C4-2B (cell line): ENCODE measurements at regions not wholly inside any gene's neighbourhood (a gene's known extent, or its start where the extent isn't known, plus 50 kb on each side); places are given as distances from the start of the nearest gene placed in this dataset.

Source experiments
- H3K27ac ChIP-seq: fragments of 450-650 bp; 2 replicates; pipeline ENCODE4 v1.5.1; 2017
- ZFX ChIP-seq: fragments of 450-650 bp; IDR thresholded peaks from 2 replicates; pipeline ENCODE4 v1.6.1; 2017
- TF ChIP-seq, protein P1 (sequence below): fragments of 450-650 bp; conservative IDR thresholded peaks from 2 replicates; pipeline ENCODE4 v1.5.1; 2017; ENCODE audit warnings: mild to moderate bottlenecking

DNA sequence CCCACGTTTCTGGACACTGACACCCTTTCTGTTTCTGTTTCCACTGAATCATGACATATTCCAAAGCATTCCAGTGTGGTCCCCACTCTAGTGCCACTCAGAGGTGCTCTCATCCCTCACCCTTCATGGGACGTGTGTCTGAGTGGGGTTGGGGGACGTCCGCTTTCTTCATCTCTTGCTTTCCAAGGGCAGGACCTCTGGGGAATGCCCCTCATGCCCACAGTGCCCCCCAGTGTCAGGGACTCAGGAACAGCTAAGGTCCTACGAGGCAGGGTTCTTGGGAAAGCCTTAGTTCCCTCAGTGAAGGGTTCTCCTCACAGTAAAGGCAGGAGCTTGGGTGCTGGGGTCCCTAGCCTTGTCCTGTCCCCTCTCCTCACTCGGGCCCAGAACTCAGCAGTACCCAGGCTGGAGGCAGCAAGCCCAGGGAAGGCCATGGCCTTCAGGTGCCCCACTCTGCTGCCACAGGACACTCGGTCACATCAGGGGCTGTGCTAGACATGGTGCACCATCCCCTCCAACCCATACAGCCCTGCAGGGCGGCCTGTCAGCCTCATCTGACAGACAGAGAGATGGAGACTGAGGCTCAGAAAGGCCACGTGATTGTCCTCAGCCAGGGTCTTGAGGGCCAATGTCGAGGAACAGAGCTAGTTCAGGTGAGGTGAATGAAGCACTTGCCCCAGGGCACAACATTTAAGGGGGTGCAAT is 261.0 kb downstream of the TLE3 start:
- TF ChIP-seq ZFX: no peak
- TF ChIP-seq, protein P1, sequence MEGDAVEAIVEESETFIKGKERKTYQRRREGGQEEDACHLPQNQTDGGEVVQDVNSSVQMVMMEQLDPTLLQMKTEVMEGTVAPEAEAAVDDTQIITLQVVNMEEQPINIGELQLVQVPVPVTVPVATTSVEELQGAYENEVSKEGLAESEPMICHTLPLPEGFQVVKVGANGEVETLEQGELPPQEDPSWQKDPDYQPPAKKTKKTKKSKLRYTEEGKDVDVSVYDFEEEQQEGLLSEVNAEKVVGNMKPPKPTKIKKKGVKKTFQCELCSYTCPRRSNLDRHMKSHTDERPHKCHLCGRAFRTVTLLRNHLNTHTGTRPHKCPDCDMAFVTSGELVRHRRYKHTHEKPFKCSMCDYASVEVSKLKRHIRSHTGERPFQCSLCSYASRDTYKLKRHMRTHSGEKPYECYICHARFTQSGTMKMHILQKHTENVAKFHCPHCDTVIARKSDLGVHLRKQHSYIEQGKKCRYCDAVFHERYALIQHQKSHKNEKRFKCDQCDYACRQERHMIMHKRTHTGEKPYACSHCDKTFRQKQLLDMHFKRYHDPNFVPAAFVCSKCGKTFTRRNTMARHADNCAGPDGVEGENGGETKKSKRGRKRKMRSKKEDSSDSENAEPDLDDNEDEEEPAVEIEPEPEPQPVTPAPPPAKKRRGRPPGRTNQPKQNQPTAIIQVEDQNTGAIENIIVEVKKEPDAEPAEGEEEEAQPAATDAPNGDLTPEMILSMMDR: no peak
- no peak overlapping the region for H3K27ac ChIP-seq

DNA sequence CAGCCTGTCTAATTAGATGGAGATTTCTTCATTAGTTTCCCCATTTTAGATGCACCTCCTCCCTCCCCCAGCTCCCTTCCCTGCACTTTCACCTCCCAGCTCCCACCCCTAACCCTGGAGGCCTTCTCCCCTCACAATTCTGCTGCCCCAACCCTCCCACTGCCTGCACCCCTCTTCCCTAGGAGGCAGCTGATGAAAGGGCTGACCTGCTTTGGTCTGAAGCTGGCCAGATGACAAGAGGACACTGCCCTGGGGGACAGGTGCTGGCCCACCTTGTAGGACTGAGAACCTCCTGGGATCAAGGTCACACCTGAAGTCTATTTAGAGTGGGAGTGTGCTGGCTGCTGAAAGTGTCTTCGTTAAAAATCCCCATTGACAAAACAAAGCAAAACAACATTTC is 259.4 kb downstream of the TLE3 start:
- no peak overlapping the region for H3K27ac ChIP-seq
- TF ChIP-seq, protein P1: no peak
- no peak for TF ChIP-seq ZFX

- TF ChIP-seq, protein P1: no peak
- TF ChIP-seq ZFX: no peak
- no peak overlapping the region for H3K27ac ChIP-seq
Measured at GRCh38 chr15:69838994-69839393, 258.7 kb downstream of the TLE3 start.

DNA sequence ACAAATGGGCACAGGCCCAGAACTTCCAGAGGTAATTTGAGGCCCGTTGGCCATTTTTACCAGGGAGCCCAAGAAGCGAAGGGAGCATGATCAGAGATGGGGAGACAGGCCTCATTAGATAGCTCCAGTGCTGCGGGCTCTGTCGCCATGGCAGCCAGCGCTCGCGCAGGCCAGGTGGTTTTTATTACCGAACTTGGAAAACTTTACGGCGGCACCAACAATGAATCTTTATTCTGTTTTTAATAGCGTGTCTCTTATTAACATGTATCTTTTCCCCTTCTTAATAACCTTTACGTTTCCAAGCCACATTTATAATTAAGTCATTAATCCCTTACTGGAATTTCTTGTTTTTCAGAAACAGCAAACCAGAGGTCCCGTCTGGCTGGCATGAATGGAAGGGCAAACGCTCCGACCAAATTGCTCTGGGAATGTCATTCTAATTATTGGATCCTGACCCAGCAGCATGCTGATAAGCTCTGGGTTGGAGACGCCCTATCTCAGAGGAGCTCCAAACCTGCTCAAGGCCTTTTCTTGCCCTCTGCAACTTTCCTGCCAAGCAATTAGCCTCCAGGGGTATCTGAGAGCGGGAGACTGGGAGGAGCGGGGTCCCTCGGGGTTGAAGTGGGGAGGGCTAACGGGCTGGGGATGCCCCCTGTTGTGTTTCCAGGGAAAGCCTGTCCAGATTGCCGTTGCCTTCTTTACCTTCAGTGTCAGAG is 256.4 kb downstream of the TLE3 start:
- H3K27ac ChIP-seq: no peak overlapping the region
- no peak for TF ChIP-seq ZFX
- TF ChIP-seq, protein P1: no peak

DNA sequence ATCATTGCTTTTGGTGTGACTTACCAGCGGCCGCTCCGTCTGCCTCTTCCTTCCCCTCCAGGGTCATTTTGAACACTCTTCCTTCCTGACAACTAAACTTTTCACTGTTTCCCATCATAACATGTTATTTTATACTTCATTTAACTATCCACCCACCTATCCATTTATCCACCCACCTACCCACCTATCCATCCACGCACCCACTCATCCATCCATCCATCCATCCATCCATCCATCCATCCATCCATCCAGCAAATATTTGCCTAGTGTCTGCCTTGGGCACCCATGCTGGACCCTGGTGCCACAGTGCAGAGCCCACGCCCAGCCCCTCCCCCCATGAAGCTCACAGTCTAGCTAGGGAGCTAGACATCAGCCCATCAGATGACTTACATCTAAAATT is 254.9 kb downstream of the TLE3 start:
- TF ChIP-seq ZFX: no peak
- TF ChIP-seq, protein P1: no peak
- no peak overlapping the region for H3K27ac ChIP-seq

DNA sequence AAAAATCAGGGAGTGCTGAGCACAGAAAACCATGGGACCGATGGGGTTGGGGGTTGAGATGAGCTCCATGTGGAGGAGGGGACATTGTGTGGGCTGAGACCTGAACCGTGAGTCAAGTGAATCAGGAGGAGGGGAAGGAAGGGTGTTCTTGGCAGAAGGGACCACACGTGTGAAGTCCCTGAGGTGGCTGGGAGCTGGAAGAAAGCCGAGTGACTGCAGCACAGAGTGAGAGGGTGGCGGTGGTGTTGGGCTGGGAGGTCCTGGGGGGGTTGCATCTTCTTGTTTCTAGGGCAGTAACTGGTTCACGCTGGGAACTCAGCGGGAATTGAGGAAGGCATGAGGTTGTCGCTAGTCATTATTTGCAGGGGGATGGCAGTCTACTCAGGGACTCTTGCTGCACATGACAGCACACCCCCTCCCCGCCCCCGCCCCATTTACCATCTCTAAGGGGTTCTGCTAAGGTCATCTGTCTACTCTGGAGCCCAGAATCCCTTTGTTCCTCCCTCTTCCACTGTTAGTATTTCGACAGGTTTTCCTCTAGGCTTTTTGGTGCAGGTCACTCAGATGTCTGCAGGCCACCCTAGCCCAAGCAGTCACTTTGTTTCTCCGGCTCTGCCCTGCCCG is 254.3 kb downstream of the TLE3 start:
- H3K27ac ChIP-seq: no peak overlapping the region
- TF ChIP-seq ZFX: no peak
- TF ChIP-seq, protein P1: no peak

DNA sequence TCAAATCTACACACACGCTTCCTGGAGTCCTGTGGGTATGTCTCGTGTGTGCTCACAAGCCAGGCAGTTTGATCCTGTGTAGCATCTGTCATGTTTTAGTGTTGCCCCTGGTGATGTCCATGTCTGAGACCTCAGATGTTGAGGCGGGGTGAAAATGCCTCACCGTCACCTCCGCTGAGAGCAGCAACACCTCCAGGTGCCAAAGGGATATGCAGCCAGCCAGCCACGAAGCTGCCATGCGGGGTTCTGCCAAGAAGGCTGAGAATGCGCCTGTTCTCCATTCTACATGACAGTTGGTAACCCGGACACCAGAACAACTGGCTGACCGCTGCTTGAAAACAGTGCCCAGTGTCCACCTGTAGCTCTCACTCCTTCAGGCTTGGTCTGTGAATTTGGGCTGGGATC is 253.8 kb downstream of the TLE3 start:
- H3K27ac ChIP-seq: no peak overlapping the region
- TF ChIP-seq, protein P1: no peak
- TF ChIP-seq ZFX: no peak
